Keratinocyte (primary cell): ENCODE measurements at regions not wholly inside any gene's neighbourhood (a gene's known extent, or its start where the extent isn't known, plus 50 kb on each side); places are given as distances from the start of the nearest gene placed in this dataset.
"Not testable (repeated sequence)": the region's sequence is repeated elsewhere in the genome, so short reads cannot be mapped to it uniquely, and the experiment has no call there.

Source experiments
- DNase-seq: peaks from one replicate; pipeline ENCODE4 v3.0.0-alpha.2; 2011; ENCODE audit warnings: low read depth, missing footprints, low spot score
- FAIRE-seq: peaks from 2 replicates; lab custom pipeline; 2011; peaks lifted over from hg19 to GRCh38; lab: Jason Lieb, UNC
- H2AFZ ChIP-seq: 2 replicates; pipeline ENCODE4 v1.6.0; 2012; ENCODE audit warnings: low read length, control low read depth, inconsistent platforms; ENCODE audit not compliant: control insufficient read depth
- H3K27ac ChIP-seq: 2 replicates; pipeline ENCODE4 v1.5.1; 2011; ENCODE audit warnings: low read length; ENCODE audit not compliant: control insufficient read depth, insufficient read depth
- H3K27me3 ChIP-seq: 3 replicates; pipeline ENCODE4 v1.6.0; 2011; ENCODE audit warnings: low read length; ENCODE audit not compliant: control insufficient read depth, insufficient read depth; ENCODE audit errors: extremely low read depth
- H3K36me3 ChIP-seq, 2 experiments: 2 replicates in 1 of 2; 3 replicates in 1 of 2; pipeline ENCODE4 v1.5.1; 2011; ENCODE audit warnings: low read length in 2 of 2, mild to moderate bottlenecking in 1 of 2; ENCODE audit not compliant: control insufficient read depth in 2 of 2, insufficient read depth in 2 of 2; ENCODE audit errors: extremely low read depth in 1 of 2
- H3K4me1 ChIP-seq: 3 replicates; pipeline ENCODE4 v1.5.1; 2011; ENCODE audit warnings: low read length; ENCODE audit not compliant: control insufficient read depth, insufficient read depth; ENCODE audit errors: extremely low read depth
- H3K4me2 ChIP-seq: 3 replicates; pipeline ENCODE4 v1.6.0; 2011; ENCODE audit warnings: low read depth, low read length; ENCODE audit not compliant: control insufficient read depth, insufficient read depth; ENCODE audit errors: extremely low read depth
- H3K4me3 ChIP-seq, 3 experiments: fragments of 200-600 bp in 1 of 3; sonication (generic) in 1 of 3; 2 replicates in 2 of 3; 3 replicates in 1 of 3; pipeline ENCODE4 v1.5.1; 2011 to 2016; ENCODE audit warnings: low read length in 3 of 3, mild to moderate bottlenecking in 3 of 3, control low read depth in 2 of 3, inconsistent platforms in 1 of 3, low read depth in 1 of 3, mixed read lengths in 1 of 3, mixed run types in 1 of 3, moderate library complexity in 1 of 3; ENCODE audit not compliant: control insufficient read depth in 2 of 3, insufficient read depth in 2 of 3; ENCODE audit errors: extremely low read depth in 1 of 3
- H3K79me2 ChIP-seq: 2 replicates; pipeline ENCODE4 v1.6.0; 2012; ENCODE audit warnings: low read length; ENCODE audit not compliant: control insufficient read depth, insufficient read depth
- H3K9ac ChIP-seq: 3 replicates; pipeline ENCODE4 v1.6.0; 2011; ENCODE audit warnings: low read length; ENCODE audit not compliant: control insufficient read depth, insufficient read depth; ENCODE audit errors: extremely low read depth
- H3K9me1 ChIP-seq: 3 replicates; pipeline ENCODE4 v1.6.0; 2011; ENCODE audit warnings: low read length; ENCODE audit not compliant: control insufficient read depth, insufficient read depth; ENCODE audit errors: extremely low read depth
- H3K9me3 ChIP-seq: 2 replicates; pipeline ENCODE4 v1.5.1; 2012; ENCODE audit warnings: low read depth, low read length; ENCODE audit not compliant: control insufficient read depth
- H4K20me1 ChIP-seq: 3 replicates; pipeline ENCODE4 v1.6.0; 2011; ENCODE audit warnings: low read length; ENCODE audit not compliant: control insufficient read depth, insufficient read depth; ENCODE audit errors: extremely low read depth
- CTCF ChIP-seq, 3 experiments: IDR thresholded peaks in 1 of 3; conservative IDR thresholded peaks in 1 of 3; optimal IDR thresholded peaks in 1 of 3; 2 replicates in 2 of 3; 3 replicates in 1 of 3; pipeline versions ENCODE3 to v1.5.1; 2011; ENCODE audit warnings: low read length in 3 of 3, mild to moderate bottlenecking in 3 of 3, moderate library complexity in 2 of 3, control low read depth in 1 of 3, inconsistent platforms in 1 of 3; ENCODE audit not compliant: insufficient read depth in 2 of 3; ENCODE audit errors: extremely low read depth in 1 of 3
- EZH2 ChIP-seq: IDR thresholded peaks from one replicate; pipeline ENCODE4 v1.6.1; 2012; ENCODE audit warnings: inconsistent platforms, mild to moderate bottlenecking, low read length, moderate library complexity
- dilution Hi-C: fragments of 300-500 bp; cut with MboI; formaldehyde crosslinking; loops from one replicate; pipeline ENCODE4 v1.7.0; 2020; ENCODE audit warnings: low sequenced_read_pairs; ENCODE audit not compliant: extremely low pct_ligation_motif_present

- DNase-seq: no peak
- Histone ChIP-seq H3K4me1 (no peaks in the 10 kb centered on the region), H3K27me3 (no peaks in the 10 kb centered on the region), H4K20me1 (no peaks in the 10 kb centered on the region), H3K36me3 (no peaks in the 10 kb centered on the region), H3K4me3 (no peak overlapping the region), H3K27ac (no peak overlapping the region), H3K9me1 (no peaks in the 10 kb centered on the region), H3K9me3 (no peaks in the 10 kb centered on the region), H2AFZ (no peak overlapping the region), H3K9ac (no peak overlapping the region), H3K4me2 (no peak overlapping the region), H3K79me2 (no peaks in the 10 kb centered on the region)
- dilution Hi-C loops: no loop called here
- no peak for FAIRE-seq
- no peak for TF ChIP-seq CTCF (optimal IDR thresholded peaks at IDR 0.05 in 1 of 3, IDR thresholded peaks at IDR 0.05 in 1 of 3, conservative IDR thresholded peaks at IDR 0.05 in 1 of 3; ENCODE audit: extremely low read depth in 1 of 3, insufficient read depth in 2 of 3, low read length in 3 of 3)
- TF ChIP-seq EZH2: no peak
Observed at GRCh38 chrX:139388254-139388653, 142.3 kb upstream of the F9 start.

- no peak for FAIRE-seq
- no peak overlapping the region for H3K4me2 ChIP-seq
- dilution Hi-C loops: no loop called here
Observed at GRCh38 chrX:139382529-139382928, 148.0 kb upstream of the F9 start.

GRCh38 chrX:139376547-139376946, 154.0 kb upstream of the F9 start:
- DNase-seq, H3K36me3 ChIP-seq, H3K27me3 ChIP-seq, H3K4me2 ChIP-seq, H2AFZ ChIP-seq, H3K79me2 ChIP-seq, dilution Hi-C loops, H4K20me1 ChIP-seq, H3K4me1 ChIP-seq, H3K9me1 ChIP-seq, H3K9me3 ChIP-seq, H3K9ac ChIP-seq, H3K27ac ChIP-seq, FAIRE-seq, H3K4me3 ChIP-seq: not testable (repeated sequence)

More at GRCh38 chrX:139382529-139382928, 148.0 kb upstream of the F9 start:
- no peak overlapping the region for H3K9ac ChIP-seq
- no peak overlapping the region for H2AFZ ChIP-seq
- no peaks in the 10 kb centered on the region for H3K36me3 ChIP-seq
- H3K79me2 ChIP-seq: no peaks in the 10 kb centered on the region
- TF ChIP-seq EZH2 (no peak), CTCF (optimal IDR thresholded peaks at IDR 0.05 in 1 of 3, IDR thresholded peaks at IDR 0.05 in 1 of 3, conservative IDR thresholded peaks at IDR 0.05 in 1 of 3; ENCODE audit: extremely low read depth in 1 of 3, insufficient read depth in 2 of 3, low read length in 3 of 3) (no peak)
- no peaks in the 10 kb centered on the region for H3K9me1 ChIP-seq
- no peaks in the 10 kb centered on the region for H3K9me3 ChIP-seq
- H4K20me1 ChIP-seq: no peaks in the 10 kb centered on the region
- no peak overlapping the region for H3K27ac ChIP-seq
- H3K27me3 ChIP-seq: no peaks in the 10 kb centered on the region
- no peak for DNase-seq
- no peak overlapping the region for H3K4me3 ChIP-seq
- H3K4me1 ChIP-seq: no peaks in the 10 kb centered on the region
